HG02884 (cell line): ENCODE measurements at regions not wholly inside any gene's neighbourhood (a gene's known extent, or its start where the extent isn't known, plus 50 kb on each side); places are given as distances from the start of the nearest gene placed in this dataset.
A peak's percentile ranks its signal among the peaks of the same experiment; 100 is the strongest.

Experiments used
- ATAC-seq: cut with Tn5 transposase; IDR thresholded peaks from one replicate; pipeline ENCODE4 v1.9.1; 2021; ENCODE audit warnings: mild to moderate bottlenecking, moderate library complexity; ENCODE audit not compliant: unreplicated experiment

GRCh38 chr4:123737156-123737555, 340.6 kb downstream of the SPRY1 start:
- no peak for ATAC-seq

DNA sequence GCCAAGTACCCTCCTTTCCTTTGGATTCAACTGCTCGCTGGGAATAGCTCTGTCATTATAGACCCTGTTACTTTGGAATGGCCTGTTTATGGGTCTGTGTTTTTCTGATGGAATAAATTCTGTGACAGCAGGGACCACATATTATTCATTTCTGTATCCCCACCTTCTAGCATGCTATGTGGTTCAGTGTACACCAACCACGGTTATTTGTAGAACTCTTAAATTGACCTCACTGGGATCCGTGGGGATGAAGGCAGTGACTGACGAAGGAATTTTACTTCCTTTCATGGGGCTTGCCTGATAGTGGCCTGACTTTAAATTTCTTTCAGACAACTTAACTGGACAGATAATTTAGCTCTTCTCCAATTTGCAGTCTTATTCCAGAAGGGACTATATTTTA, 343.2 kb downstream of the SPRY1 start:
- no peak for ATAC-seq

DNA sequence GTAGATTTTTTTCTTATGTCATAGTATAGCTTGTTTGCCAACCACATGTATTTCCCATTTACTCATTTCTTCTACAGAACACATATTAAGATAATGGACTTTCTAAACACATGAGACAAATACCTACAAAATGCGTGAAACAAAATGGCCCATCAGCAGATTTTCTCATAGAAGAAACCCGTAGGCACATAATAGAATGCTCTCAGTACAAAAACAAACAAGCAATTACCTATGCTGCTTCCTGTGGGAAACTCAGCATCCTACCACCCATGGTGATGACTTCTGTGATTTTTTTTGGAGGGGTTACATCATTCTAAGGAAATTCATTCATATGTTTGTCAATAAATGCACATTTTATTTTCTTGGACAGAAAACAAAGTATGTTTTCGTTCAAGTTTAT, 343.6 kb downstream of the SPRY1 start:
- ATAC-seq = no peak

DNA sequence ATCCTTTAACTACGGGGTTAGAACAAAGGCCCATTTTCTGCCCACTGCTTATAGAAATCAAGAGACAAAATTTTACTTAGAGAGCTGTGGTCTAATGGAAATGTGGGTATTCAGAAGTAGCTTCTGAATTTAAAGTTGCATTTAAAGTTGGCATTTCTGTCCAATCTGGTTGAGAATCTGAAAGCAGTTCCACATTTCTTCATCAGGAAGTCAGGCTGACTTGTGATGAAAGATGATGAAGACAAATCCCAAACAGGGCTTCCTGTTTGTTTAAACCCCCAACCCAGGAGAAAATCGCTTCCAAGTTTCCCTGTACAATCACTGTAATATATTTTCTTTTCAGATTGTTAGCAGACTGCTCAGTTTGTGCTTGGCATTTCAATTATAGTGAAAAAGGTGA, 345.3 kb downstream of the SPRY1 start:
- no peak for ATAC-seq

DNA sequence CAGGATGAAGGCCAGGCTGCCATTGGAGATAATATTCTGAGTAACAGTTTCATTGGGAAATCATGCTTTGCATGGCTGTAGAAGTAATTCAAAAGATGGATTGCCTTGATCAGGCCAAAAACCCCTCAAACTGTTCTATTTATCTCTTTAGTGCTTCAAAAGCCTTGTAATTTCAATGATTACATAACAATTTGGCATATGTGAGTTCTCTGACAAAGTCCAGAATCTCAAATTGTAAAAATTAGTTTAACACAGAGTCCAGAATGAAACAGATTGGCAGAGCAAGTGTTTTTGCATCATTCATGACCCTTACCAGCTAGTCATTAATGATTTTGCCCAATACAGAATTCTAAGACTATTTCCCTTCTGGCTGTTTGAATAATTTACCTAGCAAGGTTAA, 347.3 kb downstream of the SPRY1 start:
- no peak for ATAC-seq

- no peak for ATAC-seq
These were observed 348.2 kb downstream of the SPRY1 start for GRCh38 chr4:123744664-123745290.

- ATAC-seq = no peak
These were observed 350.4 kb downstream of the SPRY1 start for GRCh38 chr4:123747016-123747415.

DNA sequence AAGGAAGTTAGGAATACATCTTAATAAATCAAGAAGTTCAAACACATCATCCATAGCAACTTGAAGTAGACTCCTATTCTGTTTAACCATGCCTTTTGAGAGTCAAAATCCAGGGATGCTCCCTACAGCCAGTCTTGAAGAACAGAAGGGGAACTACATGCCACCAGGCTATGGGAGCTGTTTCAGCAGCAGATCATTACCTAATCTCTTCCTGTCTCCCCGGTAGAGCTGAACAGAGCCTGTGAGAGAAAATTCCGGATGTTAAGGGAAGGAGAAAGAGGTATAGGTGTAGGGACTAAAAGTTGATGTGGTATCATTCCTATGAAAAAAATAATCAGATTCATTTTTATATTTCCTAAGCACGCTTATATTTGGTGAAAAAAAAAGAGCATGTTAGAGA, 352.2 kb downstream of the SPRY1 start:
- no peak for ATAC-seq

GRCh38 chr4:123749383-123749782, 352.8 kb downstream of the SPRY1 start:
- no peak for ATAC-seq

GRCh38 chr4:123750044-123750443, 353.4 kb downstream of the SPRY1 start:
- ATAC-seq = no peak

GRCh38 chr4:123755655-123756054, 359.1 kb downstream of the SPRY1 start:
- no peak for ATAC-seq

- ATAC-seq = no peak
These were observed 371.2 kb downstream of the SPRY1 start for GRCh38 chr4:123767806-123768205.

DNA sequence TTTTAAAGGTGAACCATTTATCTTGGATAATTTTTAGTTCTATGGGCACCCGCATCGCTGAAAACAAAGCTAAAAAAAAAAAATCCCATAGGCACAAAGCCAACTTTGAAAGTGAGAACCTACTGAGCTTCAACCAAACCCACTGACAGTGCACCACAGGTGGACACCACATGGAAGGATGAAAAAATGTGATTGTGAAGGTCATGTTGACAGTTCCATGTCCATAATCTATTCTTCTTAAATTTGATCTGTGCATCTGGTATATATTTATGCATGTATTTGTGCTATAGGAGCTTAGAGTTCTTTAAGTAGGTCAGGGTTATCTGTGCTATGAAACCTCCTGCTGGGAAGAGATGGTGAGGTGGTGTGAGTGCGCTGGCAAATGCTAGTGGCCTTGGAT, 374.3 kb downstream of the SPRY1 start:
- ATAC-seq = no peak

DNA sequence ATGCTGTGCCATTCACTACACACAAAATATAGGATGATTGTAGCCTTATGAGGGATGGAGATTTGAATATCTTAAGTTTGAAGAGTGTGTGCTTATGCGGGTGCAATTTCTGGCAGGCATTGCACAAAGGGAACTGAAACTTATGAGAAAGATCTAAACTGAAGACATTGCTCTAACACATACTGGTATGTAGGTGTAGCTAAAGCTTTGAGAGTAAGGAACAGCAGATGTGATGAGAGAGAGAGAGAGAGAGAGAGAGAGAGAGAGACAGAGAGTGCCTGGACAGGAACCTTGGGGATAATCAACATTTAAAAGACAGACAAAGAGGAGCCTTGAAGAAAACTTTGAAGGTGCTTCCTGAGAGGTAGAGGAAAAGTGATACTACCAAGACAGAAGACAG, 379.7 kb downstream of the SPRY1 start:
- ATAC-seq = peak; percentile 100

GRCh38 chr4:123777373-123777772, 380.8 kb downstream of the SPRY1 start:
- no peak for ATAC-seq

DNA sequence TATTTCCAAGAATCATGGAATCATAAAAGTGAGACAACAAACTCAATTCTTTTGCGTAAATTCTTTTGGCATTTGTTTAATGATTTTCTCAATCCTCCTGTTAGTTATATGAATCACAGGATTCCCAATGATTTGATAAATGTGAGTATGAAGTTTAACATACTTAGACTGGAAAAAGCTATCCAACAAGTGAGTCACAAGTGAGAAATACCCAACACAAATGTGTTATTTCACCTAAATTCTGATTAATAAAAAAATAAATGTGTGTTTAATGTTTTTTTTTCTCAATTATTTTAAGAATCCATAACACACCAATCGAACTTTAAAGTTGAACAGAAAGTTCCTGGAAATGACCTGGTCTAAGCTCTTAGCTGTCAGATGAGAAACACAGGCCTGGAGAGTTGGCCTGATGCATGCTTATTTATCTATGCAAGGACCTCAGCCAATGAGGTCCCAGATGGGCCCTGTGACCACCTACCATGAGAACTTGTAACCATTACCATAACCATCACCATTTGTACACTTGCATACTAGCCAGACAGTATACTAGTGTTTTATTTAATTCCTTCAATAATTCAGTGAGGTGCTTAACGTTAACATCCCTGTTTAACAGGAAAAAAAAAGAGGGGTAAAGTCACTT, 386.7 kb downstream of the SPRY1 start:
- no peak for ATAC-seq

GRCh38 chr4:123783921-123784320, 387.3 kb downstream of the SPRY1 start:
- ATAC-seq = no peak

- no peak for ATAC-seq
These were observed 388.0 kb downstream of the SPRY1 start for GRCh38 chr4:123784626-123785025.

DNA sequence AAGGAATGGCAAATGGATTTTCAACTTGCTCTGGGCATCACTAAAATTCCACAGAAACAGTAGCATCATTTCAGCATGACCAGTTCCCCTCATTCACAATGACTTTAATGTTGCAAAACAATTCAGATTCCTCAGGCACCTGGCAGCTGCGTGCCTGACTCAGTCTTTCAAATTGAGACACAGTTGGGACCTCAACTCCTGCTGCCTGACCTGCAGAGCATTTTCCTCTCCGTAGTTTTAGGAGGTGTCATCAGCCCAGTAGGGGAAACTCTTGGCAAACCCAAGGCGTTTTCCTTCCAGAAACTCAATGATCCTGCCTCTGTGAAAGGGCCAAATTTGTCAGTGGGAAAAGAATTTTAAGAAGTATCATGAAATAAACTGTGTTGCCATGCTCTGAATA, 388.9 kb downstream of the SPRY1 start:
- no peak for ATAC-seq

DNA sequence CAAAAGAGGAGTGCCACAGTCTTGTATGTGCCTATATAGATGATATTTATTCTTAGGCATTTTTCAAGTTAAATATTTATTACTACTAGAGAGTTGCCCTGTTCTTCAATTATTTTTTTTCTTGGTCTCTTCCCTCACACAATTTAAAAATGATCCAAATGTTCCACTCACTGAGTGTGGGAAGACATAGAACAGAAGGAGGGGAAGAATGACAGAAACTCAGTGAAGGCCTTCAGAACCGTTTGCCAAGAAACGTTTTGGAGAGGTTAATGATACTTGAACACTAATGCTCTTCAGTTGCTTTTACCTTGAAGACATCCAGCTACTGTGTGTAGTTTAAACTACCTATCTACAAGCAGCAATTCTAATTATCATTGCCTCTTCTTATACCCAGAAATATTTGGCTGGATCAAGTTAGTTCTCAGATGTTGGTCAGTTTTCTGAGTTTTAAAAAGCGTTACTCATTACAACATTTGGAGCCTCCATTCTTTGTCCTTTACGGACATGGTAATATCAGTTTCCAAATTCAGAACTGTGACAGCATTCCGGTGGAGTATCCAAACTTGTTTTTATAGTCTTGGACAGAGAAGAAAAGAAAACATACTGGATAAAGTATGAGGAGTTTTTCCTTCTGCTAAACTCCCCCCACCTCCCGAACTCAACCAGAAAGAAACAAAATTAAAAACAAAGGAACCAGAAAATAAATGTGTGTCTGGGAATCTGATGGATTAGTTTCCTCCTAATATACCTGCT, 389.7 kb downstream of the SPRY1 start:
- no peak for ATAC-seq

DNA sequence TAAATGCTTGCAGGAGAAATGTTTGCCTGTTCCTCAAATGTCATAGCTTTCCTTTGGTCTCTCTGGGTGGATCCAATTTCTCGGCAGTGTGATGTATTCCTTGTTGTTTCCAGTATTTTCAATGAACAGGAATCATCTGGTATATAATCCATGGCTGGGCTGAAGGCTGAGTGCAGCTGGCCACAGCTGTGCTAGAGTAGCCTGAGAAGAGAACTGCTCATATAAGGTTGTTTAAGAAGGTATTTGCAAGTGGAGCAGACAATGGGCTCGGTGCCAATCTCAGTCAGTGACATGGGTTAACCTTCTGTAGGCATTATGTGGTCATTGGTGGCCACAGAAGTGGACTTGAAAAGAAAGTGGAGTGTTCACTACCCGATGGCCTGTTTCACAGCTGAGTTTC, 390.3 kb downstream of the SPRY1 start:
- ATAC-seq = no peak

DNA sequence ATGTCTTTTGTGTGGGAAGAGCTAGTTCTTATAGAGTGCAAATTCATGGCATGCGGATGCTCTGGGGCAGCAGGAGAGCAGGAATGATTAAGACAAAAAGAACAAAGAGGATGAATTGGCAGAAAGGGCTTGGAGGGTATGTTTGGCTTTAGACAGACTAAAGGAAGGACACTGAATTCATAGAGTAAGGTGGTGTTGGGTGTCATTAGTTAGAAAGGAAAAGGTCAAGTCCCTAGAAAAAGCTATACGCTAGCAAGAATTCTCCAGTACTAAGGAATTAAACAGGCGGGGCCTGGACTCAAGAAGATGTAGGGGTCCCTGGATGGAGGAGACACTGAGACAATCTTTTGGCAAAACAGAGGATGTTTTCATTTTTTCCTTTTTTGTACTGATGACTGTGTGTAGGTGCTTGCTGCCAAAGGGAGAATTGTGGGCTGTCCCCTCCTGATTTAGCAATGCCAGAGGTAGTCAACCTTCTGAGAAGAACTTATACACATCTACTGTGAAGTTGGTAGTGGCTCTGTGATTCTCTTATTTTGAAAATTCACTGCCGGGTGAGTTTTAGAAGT, 391.0 kb downstream of the SPRY1 start:
- ATAC-seq = no peak
